HEK293T (cell line): ENCODE measurements at regions not wholly inside any gene's neighbourhood (a gene's known extent, or its start where the extent isn't known, plus 50 kb on each side); places are given as distances from the start of the nearest gene placed in this dataset.

ENCODE experiments used
- ARNT ChIP-seq: fragments of 450-650 bp; IDR thresholded peaks from 2 replicates; pipeline ENCODE4 v1.6.1; 2017; ENCODE audit warnings: mild to moderate bottlenecking
- FOXK2 ChIP-seq: fragments of 450-650 bp; IDR thresholded peaks from 2 replicates; pipeline ENCODE4 v1.6.1; 2016; ENCODE audit warnings: mild to moderate bottlenecking
- NFRKB ChIP-seq: fragments of 450-650 bp; IDR thresholded peaks from 2 replicates; pipeline ENCODE4 v1.6.1; 2016; ENCODE audit warnings: mild to moderate bottlenecking, moderate library complexity
- SP1 ChIP-seq: fragments of 450-650 bp; IDR thresholded peaks from 2 replicates; pipeline ENCODE4 v1.6.1; 2017

DNA sequence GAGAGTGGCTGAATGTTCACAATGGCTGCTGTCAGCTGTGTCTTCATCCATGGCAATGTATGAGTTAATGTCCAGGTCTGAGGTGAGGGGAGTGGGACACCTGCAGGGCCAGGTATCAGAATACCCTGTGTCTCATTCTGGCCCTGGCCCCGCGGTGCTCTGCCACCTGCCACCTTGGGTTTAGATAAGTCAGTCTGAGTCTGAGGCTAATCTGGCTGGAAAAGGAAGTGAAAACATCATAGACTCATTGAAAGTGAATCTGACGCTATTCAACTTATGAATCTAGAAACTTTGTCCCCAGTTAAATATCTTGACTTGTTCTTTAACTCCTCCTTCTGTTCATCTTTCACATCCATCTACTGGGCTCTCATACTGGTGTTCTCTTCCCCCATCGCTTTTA lies 267.1 kb upstream of the JAG1 start:
- no peak for TF ChIP-seq NFRKB
- TF ChIP-seq FOXK2: no peak
- no peak for TF ChIP-seq ARNT
- TF ChIP-seq SP1: no peak
